DMS53 (cell line): ENCODE measurements at regions not wholly inside any gene's neighbourhood (a gene's known extent, or its start where the extent isn't known, plus 50 kb on each side); places are given as distances from the start of the nearest gene placed in this dataset.

Source experiments
- DNase-seq: peaks from one replicate; lab custom pipeline; 2025; lab: John Stamatoyannopoulos, UW

DNA sequence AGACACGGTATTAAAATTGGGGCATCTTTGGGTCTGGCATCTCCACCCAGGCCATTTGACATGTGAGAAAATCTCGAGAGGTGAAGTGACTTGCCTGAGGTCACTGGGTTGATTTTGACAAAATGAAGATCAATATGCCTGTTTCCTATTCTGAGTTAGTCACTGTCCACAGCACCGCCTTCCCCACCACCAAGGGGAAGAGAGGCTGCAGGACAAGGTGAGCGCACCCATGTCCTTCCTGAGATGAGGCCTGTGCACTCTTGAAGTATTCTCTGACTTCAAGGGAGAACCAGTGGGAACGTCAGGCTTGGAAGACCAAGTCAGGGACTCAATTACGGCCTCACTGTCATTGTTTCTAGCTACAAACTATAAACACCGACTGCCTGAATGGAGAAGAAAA is 49.9 kb upstream of the WSB1 start:
- no peak for DNase-seq
